ENCODE measurements at regions not wholly inside any gene's neighbourhood (a gene's known extent, or its start where the extent isn't known, plus 50 kb on each side); places are given as distances from the start of the nearest gene placed in this dataset.

DNA sequence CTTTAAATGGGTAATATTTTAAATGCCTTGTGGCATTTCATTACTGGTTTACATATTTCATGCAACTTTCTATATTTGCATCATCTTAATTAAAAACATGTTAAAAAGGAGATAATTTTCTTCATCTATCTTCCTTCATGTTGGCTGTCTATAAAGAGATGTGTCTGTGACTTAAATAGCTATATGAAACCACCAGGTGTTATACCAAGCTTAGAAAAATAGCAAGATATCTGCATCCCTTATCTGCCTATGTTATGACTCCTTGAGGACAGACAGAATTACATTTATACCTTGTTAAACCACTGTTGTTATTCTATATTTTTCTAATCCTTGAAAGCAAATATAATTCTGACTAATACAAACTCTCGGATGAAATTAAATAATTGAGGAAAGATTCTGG lies 763.8 kb upstream of the GALNTL6 start:
- Histone ChIP-seq H3K9me3 (ENCODE audit: control insufficient read depth in 5 of 5, low read length in 5 of 5) (peaks cover 0 to 3% (median 0%) of the 10 kb centered on the region in 5 donors), H3K4me3 (ENCODE audit: low read depth in 1 of 5, low read length in 5 of 5) (no peak overlapping the region), H3K4me1 (ENCODE audit: control insufficient read depth in 5 of 5, insufficient read depth in 5 of 5, low read length in 5 of 5) (no peaks in the 10 kb centered on the region), H3K27ac (ENCODE audit: low read depth, low read length) (no peak overlapping the region), H3K27me3 (ENCODE audit: control insufficient read depth in 5 of 5, insufficient read depth in 4 of 5, low read length in 5 of 5) (no peaks in the 10 kb centered on the region), H3K9ac (ENCODE audit: low read length in 5 of 5) (no peak overlapping the region), H3K36me3 (ENCODE audit: control insufficient read depth in 5 of 5, insufficient read depth in 5 of 5, low read length in 5 of 5) (peaks cover 0 to 5% (median 0%) of the 10 kb centered on the region in 5 donors)

DNA sequence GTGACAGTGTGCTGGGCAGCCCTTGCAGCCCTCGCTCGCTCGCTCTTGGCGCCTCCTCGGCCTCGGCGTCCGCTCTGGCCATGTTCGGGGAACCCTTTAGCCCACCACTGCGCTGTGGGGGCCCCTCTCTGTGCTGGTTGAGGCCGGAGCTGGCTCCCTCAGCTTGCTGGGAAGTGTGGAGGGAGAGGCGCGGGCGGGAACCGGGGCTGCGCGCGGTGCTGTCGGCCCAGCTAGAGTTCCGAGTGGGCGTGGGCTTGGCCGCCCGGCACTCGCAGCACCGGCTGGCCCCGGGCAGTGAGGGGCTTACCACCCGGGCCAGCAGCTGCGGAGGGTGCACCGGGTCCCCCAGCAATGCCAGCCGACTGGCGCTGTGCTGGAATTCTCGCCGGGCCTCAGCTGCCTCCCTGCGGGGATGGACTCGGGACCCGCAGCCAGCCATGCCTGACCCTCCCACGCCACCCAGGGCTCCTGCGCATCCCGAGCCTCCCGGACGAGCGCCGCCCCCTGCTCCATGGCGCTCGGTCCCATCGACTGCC lies 770.1 kb upstream of the GALNTL6 start:
- no peaks in the 10 kb centered on the region for H3K4me1 ChIP-seq (ENCODE audit: control insufficient read depth in 5 of 5, insufficient read depth in 5 of 5, low read length in 5 of 5)
- H3K9me3 ChIP-seq (ENCODE audit: control insufficient read depth in 5 of 5, low read length in 5 of 5) = peaks cover 0 to 4% (median 0%) of the 10 kb centered on the region in 5 donors
- H3K27ac ChIP-seq (ENCODE audit: low read depth, low read length) = no peak overlapping the region
- H3K9ac ChIP-seq (ENCODE audit: low read length in 5 of 5) = no peak overlapping the region
- peaks cover 0 to 5% (median 0%) of the 10 kb centered on the region in 5 donors for H3K36me3 ChIP-seq (ENCODE audit: control insufficient read depth in 5 of 5, insufficient read depth in 5 of 5, low read length in 5 of 5)
- no peaks in the 10 kb centered on the region for H3K27me3 ChIP-seq (ENCODE audit: control insufficient read depth in 5 of 5, insufficient read depth in 4 of 5, low read length in 5 of 5)
- H3K4me3 ChIP-seq (ENCODE audit: low read depth in 1 of 5, low read length in 5 of 5) = no peak overlapping the region

DNA sequence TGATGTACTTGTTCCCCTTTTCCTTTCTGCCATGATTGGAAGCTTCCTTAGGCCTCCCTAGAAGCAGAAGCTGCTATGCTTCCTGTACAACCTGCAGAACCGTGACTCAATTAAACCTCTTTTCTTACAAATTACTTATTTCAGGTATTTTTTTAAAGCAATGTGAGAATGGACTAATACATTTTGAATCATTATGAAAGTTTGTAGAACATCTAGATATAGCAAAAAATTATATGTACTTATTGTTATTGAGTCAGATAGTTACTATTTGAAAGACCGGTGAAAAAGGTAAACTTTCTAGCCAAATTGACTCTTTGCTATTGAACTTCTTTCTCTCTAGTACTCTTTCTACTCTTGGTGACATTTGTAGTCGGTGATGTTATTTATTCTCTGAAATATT lies 777.3 kb upstream of the GALNTL6 start:
- H3K9me3 ChIP-seq (ENCODE audit: control insufficient read depth in 5 of 5, low read length in 5 of 5) = no peaks in the 10 kb centered on the region
- no peaks in the 10 kb centered on the region for H3K36me3 ChIP-seq (ENCODE audit: control insufficient read depth in 5 of 5, insufficient read depth in 5 of 5, low read length in 5 of 5)
- H3K4me1 ChIP-seq (ENCODE audit: control insufficient read depth in 5 of 5, insufficient read depth in 5 of 5, low read length in 5 of 5) = no peaks in the 10 kb centered on the region
- H3K27me3 ChIP-seq (ENCODE audit: control insufficient read depth in 5 of 5, insufficient read depth in 4 of 5, low read length in 5 of 5) = no peaks in the 10 kb centered on the region
- no peak overlapping the region for H3K4me3 ChIP-seq (ENCODE audit: low read depth in 1 of 5, low read length in 5 of 5)
- H3K9ac ChIP-seq (ENCODE audit: low read length in 5 of 5) = no peak overlapping the region
- H3K27ac ChIP-seq (ENCODE audit: low read depth, low read length) = no peak overlapping the region

DNA sequence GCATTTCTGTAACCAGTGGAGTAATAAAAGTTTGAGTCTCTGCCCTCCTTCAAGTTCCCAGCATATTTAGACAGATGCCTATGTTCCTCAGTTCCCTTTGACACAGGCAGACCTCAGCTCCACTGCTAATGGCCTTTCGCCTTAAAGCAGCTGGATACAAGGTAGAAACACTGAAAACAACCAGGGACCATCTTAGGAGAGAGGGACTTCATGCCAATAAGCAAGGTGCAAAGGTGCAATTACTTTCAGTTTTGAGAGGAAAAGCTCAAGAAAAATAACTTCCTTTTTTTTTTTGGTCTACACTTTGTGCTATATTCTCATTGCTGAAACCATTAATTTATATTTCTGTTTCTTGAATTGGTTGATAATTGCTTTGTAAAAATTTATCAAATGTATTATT lies 781.9 kb upstream of the GALNTL6 start:
- no peaks in the 10 kb centered on the region for H3K27me3 ChIP-seq (ENCODE audit: control insufficient read depth in 5 of 5, insufficient read depth in 4 of 5, low read length in 5 of 5)
- H3K9ac ChIP-seq (ENCODE audit: low read length in 5 of 5) = no peak overlapping the region
- H3K27ac ChIP-seq (ENCODE audit: low read depth, low read length) = no peak overlapping the region
- no peak overlapping the region for H3K4me3 ChIP-seq (ENCODE audit: low read depth in 1 of 5, low read length in 5 of 5)
- H3K4me1 ChIP-seq (ENCODE audit: control insufficient read depth in 5 of 5, insufficient read depth in 5 of 5, low read length in 5 of 5) = no peaks in the 10 kb centered on the region
- no peaks in the 10 kb centered on the region for H3K36me3 ChIP-seq (ENCODE audit: control insufficient read depth in 5 of 5, insufficient read depth in 5 of 5, low read length in 5 of 5)
- H3K9me3 ChIP-seq (ENCODE audit: control insufficient read depth in 5 of 5, low read length in 5 of 5) = peaks cover 0 to 2% (median 0%) of the 10 kb centered on the region in 5 donors

DNA sequence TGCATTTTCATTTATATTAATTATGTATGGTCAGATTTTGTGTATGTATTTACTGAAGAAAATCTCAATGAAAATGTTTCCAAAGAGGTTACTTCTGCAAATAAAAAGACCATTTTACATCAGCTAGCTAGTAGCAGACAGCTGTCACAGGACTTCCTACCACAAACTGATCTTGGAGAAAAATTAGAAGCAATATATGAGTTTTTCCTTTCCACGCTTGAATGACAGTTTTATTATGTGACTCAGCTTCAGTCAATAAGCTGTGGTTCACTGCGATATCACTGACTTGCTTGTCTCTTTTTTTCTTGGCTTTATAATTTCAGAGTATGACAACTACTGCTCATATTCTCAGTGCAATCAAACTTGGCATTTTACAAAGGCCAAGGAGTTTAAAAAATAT lies 787.4 kb upstream of the GALNTL6 start:
- Histone ChIP-seq H3K36me3 (ENCODE audit: control insufficient read depth in 5 of 5, insufficient read depth in 5 of 5, low read length in 5 of 5) (no peaks in the 10 kb centered on the region), H3K4me1 (ENCODE audit: control insufficient read depth in 5 of 5, insufficient read depth in 5 of 5, low read length in 5 of 5) (no peaks in the 10 kb centered on the region), H3K27ac (ENCODE audit: low read depth, low read length) (no peak overlapping the region), H3K27me3 (ENCODE audit: control insufficient read depth in 5 of 5, insufficient read depth in 4 of 5, low read length in 5 of 5) (no peaks in the 10 kb centered on the region), H3K9ac (ENCODE audit: low read length in 5 of 5) (no peak overlapping the region), H3K4me3 (ENCODE audit: low read depth in 1 of 5, low read length in 5 of 5) (no peak overlapping the region), H3K9me3 (ENCODE audit: control insufficient read depth in 5 of 5, low read length in 5 of 5) (peaks cover 0 to 2% (median 0%) of the 10 kb centered on the region in 5 donors)

DNA sequence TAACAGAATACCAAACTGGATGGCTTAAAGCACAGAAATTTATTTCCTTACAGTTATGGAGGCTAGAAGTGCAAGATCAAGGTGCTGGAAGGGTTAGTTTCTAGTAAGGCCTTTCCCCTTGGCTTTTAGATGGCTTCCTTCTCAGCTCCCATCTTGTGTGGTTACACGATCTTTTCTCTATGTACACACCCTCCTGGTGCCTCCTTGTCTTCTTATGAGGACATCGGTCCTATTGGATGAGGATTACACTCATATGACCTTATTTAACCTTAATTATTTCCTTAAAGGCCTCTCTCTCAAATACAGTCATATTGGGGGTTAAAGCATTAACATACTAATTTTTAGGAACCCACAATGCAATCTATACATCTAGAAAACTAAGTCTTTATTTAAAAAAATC lies 787.9 kb upstream of the GALNTL6 start:
- Histone ChIP-seq H3K9me3 (ENCODE audit: control insufficient read depth in 5 of 5, low read length in 5 of 5) (peaks cover 0 to 1% (median 0%) of the 10 kb centered on the region in 5 donors), H3K27ac (ENCODE audit: low read depth, low read length) (no peak overlapping the region)

DNA sequence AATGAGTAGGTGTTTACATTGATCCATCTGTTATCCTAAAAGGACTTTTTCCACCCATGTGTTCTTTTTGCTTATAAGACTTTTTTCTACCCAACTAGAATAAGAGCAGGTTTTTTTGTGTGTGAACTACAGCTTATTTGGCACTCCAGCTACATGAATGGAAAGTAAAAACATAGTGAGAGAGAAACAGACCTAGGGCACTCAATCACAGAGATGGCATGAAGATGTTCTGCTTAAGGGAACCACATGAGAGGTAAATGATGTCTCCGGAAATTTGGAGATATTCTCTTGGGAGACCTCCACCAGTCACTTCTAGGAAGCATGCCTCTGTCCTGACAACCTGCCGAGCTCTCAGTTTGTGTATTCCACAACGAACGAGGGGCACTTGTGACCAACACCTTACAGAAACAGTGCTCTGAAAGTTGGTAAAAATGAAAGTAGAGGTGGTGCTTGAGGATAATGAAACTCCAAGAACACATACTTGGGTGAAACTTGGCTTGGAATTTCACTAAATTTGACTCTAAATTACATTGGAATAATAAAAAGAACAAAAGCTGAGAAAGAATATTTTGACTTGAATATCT lies 788.4 kb upstream of the GALNTL6 start:
- Histone ChIP-seq H3K4me3 (ENCODE audit: low read depth in 1 of 5, low read length in 5 of 5) (no peak overlapping the region), H3K27me3 (ENCODE audit: control insufficient read depth in 5 of 5, insufficient read depth in 4 of 5, low read length in 5 of 5) (no peaks in the 10 kb centered on the region), H3K9ac (ENCODE audit: low read length in 5 of 5) (no peak overlapping the region), H3K4me1 (ENCODE audit: control insufficient read depth in 5 of 5, insufficient read depth in 5 of 5, low read length in 5 of 5) (no peaks in the 10 kb centered on the region), H3K36me3 (ENCODE audit: control insufficient read depth in 5 of 5, insufficient read depth in 5 of 5, low read length in 5 of 5) (no peaks in the 10 kb centered on the region), H3K27ac (ENCODE audit: low read depth, low read length) (no peak overlapping the region), H3K9me3 (ENCODE audit: control insufficient read depth in 5 of 5, low read length in 5 of 5) (no peaks in the 10 kb centered on the region)

More for the DNA sequence above, 787.9 kb upstream of the GALNTL6 start:
- Histone ChIP-seq H3K9ac (ENCODE audit: low read length in 5 of 5) (no peak overlapping the region), H3K36me3 (ENCODE audit: control insufficient read depth in 5 of 5, insufficient read depth in 5 of 5, low read length in 5 of 5) (no peaks in the 10 kb centered on the region), H3K4me1 (ENCODE audit: control insufficient read depth in 5 of 5, insufficient read depth in 5 of 5, low read length in 5 of 5) (no peaks in the 10 kb centered on the region), H3K27me3 (ENCODE audit: control insufficient read depth in 5 of 5, insufficient read depth in 4 of 5, low read length in 5 of 5) (no peaks in the 10 kb centered on the region), H3K4me3 (ENCODE audit: low read depth in 1 of 5, low read length in 5 of 5) (no peak overlapping the region)

DNA sequence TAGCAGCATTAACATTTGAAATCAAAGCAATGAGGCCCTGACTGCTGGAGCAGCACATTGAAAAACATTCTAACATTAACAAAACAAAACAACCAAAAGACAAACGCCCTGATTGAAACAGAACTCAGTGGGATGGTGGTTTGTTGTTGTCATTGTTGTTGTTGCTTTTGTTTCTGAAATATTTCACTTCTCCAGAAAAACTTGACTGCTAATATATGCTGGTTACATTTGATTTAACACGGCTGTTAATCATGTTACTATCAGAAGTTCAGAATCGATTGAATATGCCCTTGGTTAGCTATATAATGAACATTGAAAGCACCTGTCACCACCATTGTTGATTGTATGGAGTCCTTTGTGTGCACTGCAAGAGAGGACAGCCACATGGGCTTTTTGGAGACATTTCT lies 790.4 kb upstream of the GALNTL6 start:
- no peak overlapping the region for H3K4me3 ChIP-seq (ENCODE audit: low read depth in 1 of 5, low read length in 5 of 5)
- no peak overlapping the region for H3K9ac ChIP-seq (ENCODE audit: low read length in 5 of 5)
- no peak overlapping the region for H3K27ac ChIP-seq (ENCODE audit: low read depth, low read length)
- H3K4me1 ChIP-seq (ENCODE audit: control insufficient read depth in 5 of 5, insufficient read depth in 5 of 5, low read length in 5 of 5) = no peaks in the 10 kb centered on the region
- no peaks in the 10 kb centered on the region for H3K36me3 ChIP-seq (ENCODE audit: control insufficient read depth in 5 of 5, insufficient read depth in 5 of 5, low read length in 5 of 5)
- no peaks in the 10 kb centered on the region for H3K9me3 ChIP-seq (ENCODE audit: control insufficient read depth in 5 of 5, low read length in 5 of 5)
- no peaks in the 10 kb centered on the region for H3K27me3 ChIP-seq (ENCODE audit: control insufficient read depth in 5 of 5, insufficient read depth in 4 of 5, low read length in 5 of 5)

DNA sequence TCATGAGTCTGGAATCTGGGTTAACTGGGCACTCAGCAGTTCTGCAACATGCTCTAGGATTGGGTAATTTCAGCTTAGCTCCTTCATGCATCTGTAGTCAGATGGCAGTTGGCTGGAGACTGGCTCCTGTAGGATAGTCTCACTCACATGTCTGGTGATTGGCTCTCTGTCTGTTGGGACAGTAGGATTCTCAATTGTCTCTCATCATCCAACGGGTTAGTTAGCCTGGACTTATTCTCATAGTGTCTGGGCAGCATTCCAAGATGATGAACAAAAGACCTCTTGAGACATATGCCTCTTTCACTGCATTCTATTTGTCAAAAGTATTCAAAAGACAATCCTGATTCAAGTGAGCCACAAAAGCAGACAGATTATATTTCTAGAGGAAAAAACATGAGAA lies 795.6 kb upstream of the GALNTL6 start:
- Histone ChIP-seq H3K27me3 (ENCODE audit: control insufficient read depth in 5 of 5, insufficient read depth in 4 of 5, low read length in 5 of 5) (no peaks in the 10 kb centered on the region), H3K9ac (ENCODE audit: low read length in 5 of 5) (no peak overlapping the region), H3K4me3 (ENCODE audit: low read depth in 1 of 5, low read length in 5 of 5) (no peak overlapping the region), H3K36me3 (ENCODE audit: control insufficient read depth in 5 of 5, insufficient read depth in 5 of 5, low read length in 5 of 5) (no peaks in the 10 kb centered on the region), H3K4me1 (ENCODE audit: control insufficient read depth in 5 of 5, insufficient read depth in 5 of 5, low read length in 5 of 5) (no peaks in the 10 kb centered on the region), H3K9me3 (ENCODE audit: control insufficient read depth in 5 of 5, low read length in 5 of 5) (no peaks in the 10 kb centered on the region), H3K27ac (ENCODE audit: low read depth, low read length) (no peak overlapping the region)

DNA sequence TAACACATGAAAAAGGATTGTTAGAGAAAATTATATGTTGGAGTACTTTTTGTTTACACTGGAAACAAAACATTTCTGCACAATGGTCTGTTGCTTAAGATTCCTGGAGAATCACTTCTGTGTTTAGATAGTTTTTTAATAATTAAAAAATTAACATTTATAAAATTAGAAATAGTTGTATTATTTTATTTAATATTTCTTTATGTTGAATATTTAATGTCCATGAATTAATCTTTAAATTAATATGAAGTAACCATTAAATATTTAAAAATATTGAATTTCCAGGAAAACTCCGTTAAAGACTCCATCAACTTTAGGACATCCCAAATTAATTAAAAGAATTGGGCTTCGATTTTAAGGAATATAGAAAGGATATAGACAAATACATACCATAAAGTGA lies 797.1 kb upstream of the GALNTL6 start:
- Histone ChIP-seq H3K9me3 (ENCODE audit: control insufficient read depth in 5 of 5, low read length in 5 of 5) (peaks cover 0 to 6% (median 0%) of the 10 kb centered on the region in 5 donors), H3K4me1 (ENCODE audit: control insufficient read depth in 5 of 5, insufficient read depth in 5 of 5, low read length in 5 of 5) (no peaks in the 10 kb centered on the region), H3K27me3 (ENCODE audit: control insufficient read depth in 5 of 5, insufficient read depth in 4 of 5, low read length in 5 of 5) (no peaks in the 10 kb centered on the region)

More for the DNA sequence above, 797.1 kb upstream of the GALNTL6 start:
- H3K27ac ChIP-seq (ENCODE audit: low read depth, low read length) = no peak overlapping the region
- H3K9ac ChIP-seq (ENCODE audit: low read length in 5 of 5) = no peak overlapping the region
- no peaks in the 10 kb centered on the region for H3K36me3 ChIP-seq (ENCODE audit: control insufficient read depth in 5 of 5, insufficient read depth in 5 of 5, low read length in 5 of 5)
- H3K4me3 ChIP-seq (ENCODE audit: low read depth in 1 of 5, low read length in 5 of 5) = no peak overlapping the region
